ENCODE measurements at regions not wholly inside any gene's neighbourhood (a gene's known extent, or its start where the extent isn't known, plus 50 kb on each side); places are given as distances from the start of the nearest gene placed in this dataset.

DNA sequence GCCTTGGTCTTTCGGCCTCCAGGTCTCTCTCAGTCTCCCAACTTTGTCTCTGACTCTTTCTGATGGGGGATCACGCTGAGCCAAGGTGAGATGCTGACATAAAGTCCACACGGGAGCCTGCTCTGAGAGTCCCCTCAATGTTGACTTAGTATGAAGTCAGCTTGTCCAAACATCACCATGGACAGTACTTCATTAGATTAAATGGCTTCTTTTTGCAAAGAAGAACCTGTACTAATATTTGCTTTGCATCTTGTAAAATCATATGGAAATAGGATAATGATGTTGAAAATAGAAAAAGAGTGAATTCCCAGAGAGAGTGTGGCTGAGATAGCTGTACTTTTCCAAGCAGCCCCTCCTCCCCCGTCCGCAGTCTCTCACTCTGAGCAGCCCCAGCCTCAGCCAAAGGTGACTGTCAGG, 56.7 kb upstream of the SIAH1 start:
- TF ChIP-seq, protein P1, sequence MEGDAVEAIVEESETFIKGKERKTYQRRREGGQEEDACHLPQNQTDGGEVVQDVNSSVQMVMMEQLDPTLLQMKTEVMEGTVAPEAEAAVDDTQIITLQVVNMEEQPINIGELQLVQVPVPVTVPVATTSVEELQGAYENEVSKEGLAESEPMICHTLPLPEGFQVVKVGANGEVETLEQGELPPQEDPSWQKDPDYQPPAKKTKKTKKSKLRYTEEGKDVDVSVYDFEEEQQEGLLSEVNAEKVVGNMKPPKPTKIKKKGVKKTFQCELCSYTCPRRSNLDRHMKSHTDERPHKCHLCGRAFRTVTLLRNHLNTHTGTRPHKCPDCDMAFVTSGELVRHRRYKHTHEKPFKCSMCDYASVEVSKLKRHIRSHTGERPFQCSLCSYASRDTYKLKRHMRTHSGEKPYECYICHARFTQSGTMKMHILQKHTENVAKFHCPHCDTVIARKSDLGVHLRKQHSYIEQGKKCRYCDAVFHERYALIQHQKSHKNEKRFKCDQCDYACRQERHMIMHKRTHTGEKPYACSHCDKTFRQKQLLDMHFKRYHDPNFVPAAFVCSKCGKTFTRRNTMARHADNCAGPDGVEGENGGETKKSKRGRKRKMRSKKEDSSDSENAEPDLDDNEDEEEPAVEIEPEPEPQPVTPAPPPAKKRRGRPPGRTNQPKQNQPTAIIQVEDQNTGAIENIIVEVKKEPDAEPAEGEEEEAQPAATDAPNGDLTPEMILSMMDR (IDR thresholded peaks at IDR 0.05; ENCODE audit: extremely low read depth, low read depth, low read length), result no peak
- Histone ChIP-seq H3K4me1 (ENCODE audit: insufficient read depth, low read length) (peaks cover 8% of the 10 kb centered on the region), H3K9me3 (ENCODE audit: low read depth, low read length) (no peaks in the 10 kb centered on the region), H3K27me3 (ENCODE audit: insufficient read depth, low read length) (no peaks in the 10 kb centered on the region), H2AFZ (ENCODE audit: low read length) (no peak overlapping the region), H3K4me3 (ENCODE audit: insufficient read depth, low read length) (no peak overlapping the region), H3K79me2 (ENCODE audit: insufficient read depth, low read length) (no peaks in the 10 kb centered on the region), H3K36me3 (ENCODE audit: insufficient read depth, low read length) (no peaks in the 10 kb centered on the region), H3K4me2 (ENCODE audit: insufficient read depth, low read length) (no peak overlapping the region), H4K20me1 (ENCODE audit: insufficient read depth, low read length) (no peaks in the 10 kb centered on the region), H3K27ac (ENCODE audit: low read depth, low read length) (no peak overlapping the region)
- no peak for DNase-seq (ENCODE audit: insufficient read length, low spot score, missing footprints)

DNA sequence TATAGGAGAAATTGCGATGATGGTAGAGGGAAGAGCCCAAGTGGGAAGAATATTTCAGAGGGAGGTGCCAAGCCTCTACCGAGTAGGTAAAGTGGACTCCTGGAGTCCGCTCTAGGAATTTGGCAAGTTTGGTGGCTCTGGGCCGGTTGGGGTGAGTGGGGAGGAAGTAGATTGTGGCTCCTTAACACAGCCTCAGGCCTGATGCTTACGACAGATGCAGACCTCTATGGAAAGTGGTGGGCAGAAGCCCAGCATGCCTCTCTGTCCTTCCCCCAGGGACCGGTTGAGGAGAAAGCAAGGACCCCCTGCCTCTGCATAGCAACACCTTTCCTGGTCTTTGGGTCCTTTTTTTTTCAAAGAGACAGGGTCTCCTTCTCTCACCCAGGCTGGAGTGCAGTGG, 55.9 kb upstream of the SIAH1 start:
- Histone ChIP-seq H3K9me3 (ENCODE audit: low read depth, low read length) (no peaks in the 10 kb centered on the region), H3K4me2 (ENCODE audit: insufficient read depth, low read length) (no peak overlapping the region), H3K4me1 (ENCODE audit: insufficient read depth, low read length) (peaks cover 8% of the 10 kb centered on the region), H3K27me3 (ENCODE audit: insufficient read depth, low read length) (no peaks in the 10 kb centered on the region), H3K79me2 (ENCODE audit: insufficient read depth, low read length) (no peaks in the 10 kb centered on the region), H2AFZ (ENCODE audit: low read length) (no peak overlapping the region), H3K27ac (ENCODE audit: low read depth, low read length) (no peak overlapping the region), H4K20me1 (ENCODE audit: insufficient read depth, low read length) (no peaks in the 10 kb centered on the region), H3K4me3 (ENCODE audit: insufficient read depth, low read length) (no peak overlapping the region), H3K36me3 (ENCODE audit: insufficient read depth, low read length) (no peaks in the 10 kb centered on the region)
- DNase-seq (ENCODE audit: insufficient read length, low spot score, missing footprints), result no peak
- TF ChIP-seq, protein P1 (IDR thresholded peaks at IDR 0.05; ENCODE audit: extremely low read depth, low read depth, low read length), result no peak

DNA sequence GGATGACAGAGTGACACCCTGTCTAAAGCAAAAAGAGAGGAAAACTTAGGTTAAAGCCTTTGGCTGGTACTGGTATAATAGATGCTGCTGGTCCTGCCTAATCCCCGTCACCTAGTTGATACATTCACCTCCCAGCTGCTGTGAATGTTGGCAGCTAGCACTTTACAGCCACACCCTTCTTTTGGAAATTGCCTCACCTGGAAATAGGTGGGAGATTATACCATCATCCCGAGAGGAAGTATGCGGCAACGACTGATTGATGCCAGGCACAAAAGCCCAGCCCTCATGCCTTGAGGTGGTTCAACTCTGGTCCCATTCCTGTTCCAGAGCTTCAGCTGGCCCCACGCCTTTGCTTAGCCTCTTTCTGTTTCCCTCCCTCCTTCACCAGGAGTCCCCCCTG, 53.2 kb upstream of the SIAH1 start:
- Histone ChIP-seq H3K4me3 (ENCODE audit: insufficient read depth, low read length) (no peak overlapping the region), H4K20me1 (ENCODE audit: insufficient read depth, low read length) (no peaks in the 10 kb centered on the region), H3K27ac (ENCODE audit: low read depth, low read length) (no peak overlapping the region), H3K4me2 (ENCODE audit: insufficient read depth, low read length) (no peak overlapping the region), H3K36me3 (ENCODE audit: insufficient read depth, low read length) (no peaks in the 10 kb centered on the region), H3K27me3 (ENCODE audit: insufficient read depth, low read length) (no peaks in the 10 kb centered on the region), H3K4me1 (ENCODE audit: insufficient read depth, low read length) (no peaks in the 10 kb centered on the region), H2AFZ (ENCODE audit: low read length) (no peak overlapping the region), H3K9me3 (ENCODE audit: low read depth, low read length) (no peaks in the 10 kb centered on the region), H3K79me2 (ENCODE audit: insufficient read depth, low read length) (no peaks in the 10 kb centered on the region)
- TF ChIP-seq, protein P1 (IDR thresholded peaks at IDR 0.05; ENCODE audit: extremely low read depth, low read depth, low read length), result no peak
- DNase-seq (ENCODE audit: insufficient read length, low spot score, missing footprints), result no peak

DNA sequence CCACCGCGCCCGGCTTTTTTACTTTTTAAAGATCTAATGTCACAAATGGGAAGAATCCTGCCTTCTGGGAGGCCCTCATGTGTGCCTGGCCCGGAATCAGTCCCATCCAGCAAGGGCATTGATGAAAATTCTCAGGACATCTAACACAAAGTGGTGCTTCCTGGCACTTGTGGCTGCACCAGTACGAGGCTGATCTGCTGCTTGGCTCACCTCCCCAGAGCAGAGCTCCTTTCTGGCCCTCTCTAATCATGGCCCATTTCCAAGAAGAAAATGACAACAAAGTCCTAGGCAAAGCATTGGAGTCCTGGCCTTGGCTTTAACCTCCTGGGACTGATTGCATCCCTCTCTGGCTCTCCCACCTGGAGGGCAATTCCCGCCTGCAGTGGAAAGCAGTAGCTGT, 50.7 kb upstream of the SIAH1 start:
- Histone ChIP-seq H2AFZ (ENCODE audit: low read length) (no peak overlapping the region), H3K36me3 (ENCODE audit: insufficient read depth, low read length) (no peaks in the 10 kb centered on the region), H3K4me2 (ENCODE audit: insufficient read depth, low read length) (no peak overlapping the region), H4K20me1 (ENCODE audit: insufficient read depth, low read length) (no peaks in the 10 kb centered on the region), H3K27ac (ENCODE audit: low read depth, low read length) (no peak overlapping the region), H3K79me2 (ENCODE audit: insufficient read depth, low read length) (no peaks in the 10 kb centered on the region), H3K4me3 (ENCODE audit: insufficient read depth, low read length) (no peak overlapping the region), H3K27me3 (ENCODE audit: insufficient read depth, low read length) (no peaks in the 10 kb centered on the region), H3K9me3 (ENCODE audit: low read depth, low read length) (no peaks in the 10 kb centered on the region), H3K4me1 (ENCODE audit: insufficient read depth, low read length) (no peaks in the 10 kb centered on the region)
- TF ChIP-seq, protein P1 (IDR thresholded peaks at IDR 0.05; ENCODE audit: extremely low read depth, low read depth, low read length), result no peak
- DNase-seq (ENCODE audit: insufficient read length, low spot score, missing footprints), result no peak

Measured in osteoblast (primary cell).